Lung (tissue), 11 donors: ENCODE measurements at regions not wholly inside any gene's neighbourhood (a gene's known extent, or its start where the extent isn't known, plus 50 kb on each side); places are given as distances from the start of the nearest gene placed in this dataset.
A peak's percentile ranks its signal among the peaks of the same experiment; 100 is the strongest.
"Not testable (repeated sequence)": the region's sequence is repeated elsewhere in the genome, so short reads cannot be mapped to it uniquely, and the experiment has no call there.

Experiments used
- ATAC-seq: fragments of 200-7000 bp; cut with Tn5 transposase; one replicate; pipeline ENCODE4 v1.9.1; 2020; ENCODE audit warnings: moderate number of reproducible peaks; ENCODE audit not compliant: insufficient read depth, low FRiP score
- DNase-seq, 3 donors: peaks; one replicate each; pipeline ENCODE4 v3.0.0-alpha.2; 2013 to 2017
- H3K27ac ChIP-seq, 2 donors: one replicate each; pipeline ENCODE4 v1.5.1; 2013; ENCODE audit warnings: mild to moderate bottlenecking in 2 of 2, moderate library complexity in 2 of 2, control low read depth in 1 of 2, inconsistent platforms in 1 of 2, low read depth in 1 of 2, low read length in 1 of 2
- H3K27me3 ChIP-seq, 3 donors: one replicate each; pipeline ENCODE4 v1.5.1; 2013; ENCODE audit warnings: low read length in 2 of 3; ENCODE audit not compliant: control insufficient read depth in 3 of 3, insufficient read depth in 3 of 3
- H3K36me3 ChIP-seq, 4 donors: one replicate each; pipeline ENCODE4 v1.5.1; 2013; ENCODE audit warnings: low read length in 4 of 4, mild to moderate bottlenecking in 1 of 4, moderate library complexity in 1 of 4; ENCODE audit not compliant: control insufficient read depth in 4 of 4, insufficient read depth in 4 of 4
- H3K4me1 ChIP-seq, 5 donors: one replicate each; pipeline ENCODE4 v1.5.1; 2013; ENCODE audit warnings: low read length in 5 of 5, mild to moderate bottlenecking in 2 of 5, moderate library complexity in 1 of 5; ENCODE audit not compliant: control insufficient read depth in 5 of 5, insufficient read depth in 5 of 5
- H3K4me3 ChIP-seq: one replicate; pipeline ENCODE4 v1.5.1; 2013; ENCODE audit warnings: mild to moderate bottlenecking, control low read depth, moderate library complexity
- H3K9ac ChIP-seq, 2 donors: one replicate each; pipeline ENCODE4 v1.5.1; 2013; ENCODE audit warnings: low read length in 2 of 2, control low read depth in 1 of 2; ENCODE audit not compliant: insufficient read depth in 1 of 2
- H3K9me3 ChIP-seq, 4 donors: one replicate each; pipeline ENCODE4 v1.5.1; 2013; ENCODE audit warnings: low read length in 3 of 4, mild to moderate bottlenecking in 1 of 4, moderate library complexity in 1 of 4; ENCODE audit not compliant: control insufficient read depth in 4 of 4, insufficient read depth in 3 of 4
- WGBS, 2 donors: extraction: QIAGEN DNeasy Blood & Tissue Kit; methylation state at CpG; one replicate each; pipeline ENCODE4 v1.1.7; 2013; 5-methylcytosine and 5-hydroxymethylcytosine counted together
- TF ChIP-seq, protein P1 (sequence below): IDR thresholded peaks from 2 replicates; pipeline ENCODE4 v1.5.1; 2012; ENCODE audit warnings: mild to moderate bottlenecking; ENCODE audit errors: control extremely low read depth, extremely low read depth
- donor health status: control.
- donor health status: control.
- donor health status: Bipolar disorder and iron deficiency.
- donor health status: healthy.
- donor health status: DM: yes; HTN: yes; CAD: no.

DNA sequence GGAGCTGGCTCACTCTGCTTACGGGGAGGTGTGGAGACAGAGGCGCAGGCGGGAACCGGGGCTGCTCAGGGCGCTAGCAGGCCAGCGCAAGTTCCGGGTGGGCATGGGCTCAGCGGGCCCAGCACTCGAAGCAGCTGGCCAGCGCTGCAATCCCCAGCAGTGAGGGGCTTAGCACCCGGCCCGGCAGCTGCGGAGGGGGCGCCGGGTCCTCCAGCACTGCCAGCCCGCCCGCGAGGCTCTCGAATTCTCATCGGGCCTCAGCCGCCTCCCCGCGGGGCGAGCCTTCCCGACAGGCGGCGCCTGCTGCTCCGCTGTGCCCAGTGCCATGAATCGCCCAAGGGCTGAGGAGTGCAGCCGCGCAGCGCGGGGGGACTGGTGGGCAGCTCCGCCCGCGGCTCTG lies 78.6 kb upstream of the MITF start:
- DNase-seq = no peak

DNA sequence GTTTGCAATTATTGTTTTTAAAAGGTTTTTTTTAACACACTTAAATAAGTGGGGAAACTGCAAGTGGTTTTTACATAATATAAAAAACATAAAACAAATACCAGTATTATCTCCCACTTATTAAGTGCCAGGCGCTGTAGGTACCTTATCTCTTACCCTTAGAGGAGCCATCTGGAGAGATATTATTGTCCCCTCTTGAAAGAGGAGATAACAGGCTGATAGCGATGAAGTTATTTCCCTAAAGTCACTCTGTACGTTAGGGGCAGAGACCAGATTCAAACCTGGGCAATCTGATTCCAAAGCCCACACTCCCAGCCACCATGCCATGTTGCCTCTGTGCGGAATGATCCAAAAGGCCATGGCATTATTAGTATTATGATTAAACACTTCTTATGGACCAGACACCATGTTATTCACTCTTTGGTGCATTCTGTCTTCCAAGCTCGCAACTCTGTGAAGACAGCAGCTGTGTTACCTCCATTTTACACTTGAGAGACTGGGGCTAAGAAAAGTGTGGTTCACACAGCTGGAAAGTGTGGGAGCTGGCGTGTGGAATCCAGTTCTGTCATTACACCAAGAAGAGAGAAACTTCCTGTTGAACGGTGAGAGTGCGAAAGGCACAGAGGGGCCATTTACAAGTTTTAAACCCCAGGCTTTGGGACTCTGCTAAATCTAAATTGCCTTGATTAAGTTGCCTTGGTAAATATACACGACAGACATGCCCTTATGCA lies 79.9 kb upstream of the MITF start:
- H3K9ac ChIP-seq = no peak overlapping the region
- H3K27me3 ChIP-seq = no peaks in the 10 kb centered on the region
- peaks cover 0 to 1% (median 0%) of the 10 kb centered on the region in 4 donors for H3K9me3 ChIP-seq
- ATAC-seq = no peak
- DNase-seq = peak; percentile 36 to 72 (median 71)
- H3K27ac ChIP-seq = no peak overlapping the region
- H3K4me3 ChIP-seq = no peak overlapping the region
- no peaks in the 10 kb centered on the region for H3K36me3 ChIP-seq
- TF ChIP-seq, protein P1, sequence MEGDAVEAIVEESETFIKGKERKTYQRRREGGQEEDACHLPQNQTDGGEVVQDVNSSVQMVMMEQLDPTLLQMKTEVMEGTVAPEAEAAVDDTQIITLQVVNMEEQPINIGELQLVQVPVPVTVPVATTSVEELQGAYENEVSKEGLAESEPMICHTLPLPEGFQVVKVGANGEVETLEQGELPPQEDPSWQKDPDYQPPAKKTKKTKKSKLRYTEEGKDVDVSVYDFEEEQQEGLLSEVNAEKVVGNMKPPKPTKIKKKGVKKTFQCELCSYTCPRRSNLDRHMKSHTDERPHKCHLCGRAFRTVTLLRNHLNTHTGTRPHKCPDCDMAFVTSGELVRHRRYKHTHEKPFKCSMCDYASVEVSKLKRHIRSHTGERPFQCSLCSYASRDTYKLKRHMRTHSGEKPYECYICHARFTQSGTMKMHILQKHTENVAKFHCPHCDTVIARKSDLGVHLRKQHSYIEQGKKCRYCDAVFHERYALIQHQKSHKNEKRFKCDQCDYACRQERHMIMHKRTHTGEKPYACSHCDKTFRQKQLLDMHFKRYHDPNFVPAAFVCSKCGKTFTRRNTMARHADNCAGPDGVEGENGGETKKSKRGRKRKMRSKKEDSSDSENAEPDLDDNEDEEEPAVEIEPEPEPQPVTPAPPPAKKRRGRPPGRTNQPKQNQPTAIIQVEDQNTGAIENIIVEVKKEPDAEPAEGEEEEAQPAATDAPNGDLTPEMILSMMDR = no peak
- H3K4me1 ChIP-seq = peaks cover 0 to 8% (median 0%) of the 10 kb centered on the region in 5 donors
- 68 to 71% methylated on average over 9 of the region's 9 CpGs for WGBS, 2 donors

More for the DNA sequence above, 78.6 kb upstream of the MITF start:
- no peak overlapping the region for H3K4me3 ChIP-seq
- peaks cover 0 to 1% (median 0%) of the 10 kb centered on the region in 4 donors for H3K9me3 ChIP-seq
- H3K27ac ChIP-seq = no peak overlapping the region
- WGBS, 2 donors = 98% methylated on average over 36 of the region's 36 CpGs
- H3K9ac ChIP-seq = no peak overlapping the region
- no peak for ATAC-seq
- H3K4me1 ChIP-seq = peaks cover 0 to 16% (median 11%) of the 10 kb centered on the region in 5 donors
- H3K27me3 ChIP-seq = no peaks in the 10 kb centered on the region
- no peaks in the 10 kb centered on the region for H3K36me3 ChIP-seq
- TF ChIP-seq, protein P1 = no peak

DNA sequence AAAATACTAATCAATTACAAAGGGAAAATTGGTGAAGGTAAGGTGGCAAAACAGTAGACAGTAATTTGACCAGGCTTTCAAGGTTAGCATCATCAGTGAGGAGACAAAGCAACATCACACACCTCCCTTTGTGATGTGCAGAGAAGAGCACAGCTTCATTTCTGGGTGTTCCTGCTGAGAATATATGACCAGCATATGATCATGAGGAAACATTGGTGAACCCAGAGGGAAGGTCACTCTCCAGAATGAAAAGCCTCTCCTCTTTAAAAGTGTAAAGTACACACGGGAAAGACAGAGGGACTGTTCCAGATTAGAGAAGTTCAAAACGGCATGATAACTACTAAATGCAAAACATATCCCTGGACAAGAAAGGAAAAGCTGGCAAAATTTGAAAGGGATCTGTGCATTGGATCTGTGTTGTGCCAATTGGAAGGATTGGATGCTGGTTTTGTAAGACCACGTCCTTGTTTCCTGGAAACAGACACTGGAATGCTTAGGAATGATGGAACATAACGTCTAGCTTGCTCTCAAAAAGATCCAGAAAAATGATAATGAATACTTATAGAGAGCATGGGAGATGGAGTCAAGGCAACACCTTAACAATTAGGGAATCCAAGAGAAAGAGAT lies 80.6 kb upstream of the MITF start:
- Histone ChIP-seq H3K9me3 (peaks cover 0 to 1% (median 0%) of the 10 kb centered on the region in 4 donors), H3K27ac (no peak overlapping the region), H3K9ac (no peak overlapping the region), H3K27me3 (no peaks in the 10 kb centered on the region), H3K4me3 (no peak overlapping the region), H3K36me3 (no peaks in the 10 kb centered on the region), H3K4me1 (peaks cover 0 to 8% (median 0%) of the 10 kb centered on the region in 5 donors)
- DNase-seq (peak in 2 of 3 donors; percentile 65 to 68), ATAC-seq (no peak)
- TF ChIP-seq, protein P1 = no peak
- WGBS, 2 donors = 46 to 76% methylated on average over 4 of the region's 4 CpGs

DNA sequence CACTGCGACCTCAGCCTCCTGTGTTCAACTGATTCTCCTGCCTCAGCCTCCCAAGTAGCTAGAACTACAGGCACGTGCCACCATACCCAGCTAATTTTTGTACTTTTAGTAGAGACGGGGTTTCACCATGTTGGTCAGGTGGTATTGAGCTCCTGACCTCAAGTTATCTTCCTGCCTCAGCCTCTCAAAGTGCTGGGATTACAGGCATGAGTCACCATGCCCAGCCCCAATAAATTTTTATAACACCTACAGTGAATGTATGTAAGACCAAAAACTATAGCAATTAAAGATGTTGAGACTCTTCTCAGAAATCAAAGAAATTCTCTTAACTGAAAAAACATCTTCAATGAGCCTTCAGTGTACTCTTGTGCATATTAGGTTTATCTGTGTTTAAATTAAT lies 82.2 kb upstream of the MITF start:
- not testable (repeated sequence) for H3K9ac ChIP-seq, H3K27me3 ChIP-seq, DNase-seq, H3K4me1 ChIP-seq, H3K36me3 ChIP-seq, H3K9me3 ChIP-seq, H3K27ac ChIP-seq, ATAC-seq, H3K4me3 ChIP-seq
- 89 to 92% methylated on average over 3 of the region's 3 CpGs for WGBS, 2 donors
